ENCODE measurements at regions not wholly inside any gene's neighbourhood (a gene's known extent, or its start where the extent isn't known, plus 50 kb on each side); places are given as distances from the start of the nearest gene placed in this dataset.

DNA sequence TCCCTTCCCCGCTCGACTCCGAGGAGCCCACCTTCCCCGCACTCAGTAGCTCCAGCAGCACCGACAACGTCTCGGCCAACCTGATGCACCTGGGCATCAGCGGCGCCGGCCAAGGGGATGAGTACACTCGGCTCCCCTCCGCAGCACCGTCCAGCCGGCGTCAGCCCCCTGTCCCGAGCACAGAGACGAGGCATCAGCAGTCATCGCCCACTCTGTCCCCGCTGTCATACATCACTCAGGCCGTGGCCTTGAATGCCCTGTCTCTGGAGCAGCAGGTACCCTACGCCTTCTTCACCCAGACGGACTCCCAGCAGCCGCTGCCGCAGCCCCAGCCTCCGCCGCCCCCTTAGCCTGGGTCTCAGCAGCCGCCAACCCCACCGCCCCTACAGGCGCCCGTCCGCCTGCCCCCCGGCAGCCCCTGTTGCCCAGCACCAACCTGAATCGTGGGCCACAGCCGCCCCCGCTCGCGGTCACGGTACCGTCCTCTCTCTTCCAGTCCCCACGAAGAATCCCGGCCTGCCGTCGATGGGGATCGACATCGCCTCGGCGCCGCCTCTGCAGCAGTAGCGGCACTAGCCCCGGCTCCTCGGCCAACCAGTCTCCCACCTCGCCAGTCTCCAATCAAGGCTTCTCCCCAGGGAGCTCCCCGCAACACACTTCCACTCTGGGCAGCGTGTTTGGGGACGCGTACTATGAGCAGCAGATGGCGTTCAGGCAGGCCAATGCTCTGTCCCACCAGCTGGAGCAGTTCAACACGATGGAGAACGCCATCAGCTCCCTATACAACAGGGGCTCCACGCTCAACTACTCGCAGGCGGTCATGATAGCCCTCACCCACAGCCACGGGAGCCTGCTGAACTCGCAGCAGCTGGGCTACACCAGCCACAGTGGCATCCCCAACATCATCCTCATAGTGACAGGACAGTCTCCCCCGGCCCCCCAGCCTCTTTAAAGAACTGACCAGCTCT is 1195.9 kb upstream of the CHAC2 start:
- Histone ChIP-seq H3K27me3 (ENCODE audit: control insufficient read depth, extremely low read depth, insufficient read depth, low read length) (no peaks in the 10 kb centered on the region), H3K9me3 (ENCODE audit: control insufficient read depth, low read depth, low read length) (no peaks in the 10 kb centered on the region), H3K79me2 (ENCODE audit: control insufficient read depth, insufficient read depth, low read length) (no peaks in the 10 kb centered on the region), H3K36me3 (ENCODE audit: control insufficient read depth in 2 of 2, extremely low read depth in 1 of 2, insufficient read depth in 2 of 2, low read length in 2 of 2) (no peaks in the 10 kb centered on the region), H3K9me1 (ENCODE audit: control insufficient read depth, extremely low read depth, insufficient read depth, low read length) (no peaks in the 10 kb centered on the region), H3K4me2 (ENCODE audit: control insufficient read depth, extremely low read depth, insufficient read depth, low read depth, low read length) (no peak overlapping the region), H4K20me1 (ENCODE audit: control insufficient read depth, extremely low read depth, insufficient read depth, low read length) (no peaks in the 10 kb centered on the region), H3K9ac (ENCODE audit: control insufficient read depth, extremely low read depth, insufficient read depth, low read length) (no peak overlapping the region), H3K4me1 (ENCODE audit: control insufficient read depth, extremely low read depth, insufficient read depth, low read length) (no peaks in the 10 kb centered on the region), H3K27ac (ENCODE audit: control insufficient read depth, insufficient read depth, low read length) (no peak overlapping the region), H3K4me3 (ENCODE audit: control insufficient read depth in 2 of 3, extremely low read depth in 1 of 3, insufficient read depth in 2 of 3, low read depth in 1 of 3, low read length in 3 of 3) (no peak overlapping the region), H2AFZ (ENCODE audit: control insufficient read depth, low read length) (no peak overlapping the region)
- TF ChIP-seq, protein P1, sequence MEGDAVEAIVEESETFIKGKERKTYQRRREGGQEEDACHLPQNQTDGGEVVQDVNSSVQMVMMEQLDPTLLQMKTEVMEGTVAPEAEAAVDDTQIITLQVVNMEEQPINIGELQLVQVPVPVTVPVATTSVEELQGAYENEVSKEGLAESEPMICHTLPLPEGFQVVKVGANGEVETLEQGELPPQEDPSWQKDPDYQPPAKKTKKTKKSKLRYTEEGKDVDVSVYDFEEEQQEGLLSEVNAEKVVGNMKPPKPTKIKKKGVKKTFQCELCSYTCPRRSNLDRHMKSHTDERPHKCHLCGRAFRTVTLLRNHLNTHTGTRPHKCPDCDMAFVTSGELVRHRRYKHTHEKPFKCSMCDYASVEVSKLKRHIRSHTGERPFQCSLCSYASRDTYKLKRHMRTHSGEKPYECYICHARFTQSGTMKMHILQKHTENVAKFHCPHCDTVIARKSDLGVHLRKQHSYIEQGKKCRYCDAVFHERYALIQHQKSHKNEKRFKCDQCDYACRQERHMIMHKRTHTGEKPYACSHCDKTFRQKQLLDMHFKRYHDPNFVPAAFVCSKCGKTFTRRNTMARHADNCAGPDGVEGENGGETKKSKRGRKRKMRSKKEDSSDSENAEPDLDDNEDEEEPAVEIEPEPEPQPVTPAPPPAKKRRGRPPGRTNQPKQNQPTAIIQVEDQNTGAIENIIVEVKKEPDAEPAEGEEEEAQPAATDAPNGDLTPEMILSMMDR (optimal IDR thresholded peaks at IDR 0.05 in 1 of 3, IDR thresholded peaks at IDR 0.05 in 1 of 3, conservative IDR thresholded peaks at IDR 0.05 in 1 of 3; ENCODE audit: extremely low read depth in 1 of 3, insufficient read depth in 2 of 3, low read length in 3 of 3): no peak
- no peak for TF ChIP-seq EZH2 (IDR thresholded peaks at IDR 0.05; ENCODE audit: low read length)
- no peak for DNase-seq (ENCODE audit: low read depth, low spot score)
- dilution Hi-C loops (cut with MboI; ENCODE audit: extremely low pct_ligation_motif_present, low sequenced_read_pairs): no loop called here
- FAIRE-seq: no peak

- no peaks in the 10 kb centered on the region for H3K9me1 ChIP-seq (ENCODE audit: control insufficient read depth, extremely low read depth, insufficient read depth, low read length)
- no peaks in the 10 kb centered on the region for H4K20me1 ChIP-seq (ENCODE audit: control insufficient read depth, extremely low read depth, insufficient read depth, low read length)
- dilution Hi-C loops (cut with MboI; ENCODE audit: extremely low pct_ligation_motif_present, low sequenced_read_pairs): no loop called here
- no peaks in the 10 kb centered on the region for H3K27me3 ChIP-seq (ENCODE audit: control insufficient read depth, extremely low read depth, insufficient read depth, low read length)
- H3K4me3 ChIP-seq (ENCODE audit: control insufficient read depth in 2 of 3, extremely low read depth in 1 of 3, insufficient read depth in 2 of 3, low read depth in 1 of 3, low read length in 3 of 3): no peak overlapping the region
- TF ChIP-seq, protein P1 (optimal IDR thresholded peaks at IDR 0.05 in 1 of 3, IDR thresholded peaks at IDR 0.05 in 1 of 3, conservative IDR thresholded peaks at IDR 0.05 in 1 of 3; ENCODE audit: extremely low read depth in 1 of 3, insufficient read depth in 2 of 3, low read length in 3 of 3): no peak
- no peak for TF ChIP-seq EZH2 (IDR thresholded peaks at IDR 0.05; ENCODE audit: low read length)
- DNase-seq (ENCODE audit: low read depth, low spot score): no peak
- no peaks in the 10 kb centered on the region for H3K9me3 ChIP-seq (ENCODE audit: control insufficient read depth, low read depth, low read length)
- no peak overlapping the region for H2AFZ ChIP-seq (ENCODE audit: control insufficient read depth, low read length)
- no peak overlapping the region for H3K4me2 ChIP-seq (ENCODE audit: control insufficient read depth, extremely low read depth, insufficient read depth, low read depth, low read length)
- no peaks in the 10 kb centered on the region for H3K79me2 ChIP-seq (ENCODE audit: control insufficient read depth, insufficient read depth, low read length)
- H3K36me3 ChIP-seq (ENCODE audit: control insufficient read depth in 2 of 2, extremely low read depth in 1 of 2, insufficient read depth in 2 of 2, low read length in 2 of 2): no peaks in the 10 kb centered on the region
- no peaks in the 10 kb centered on the region for H3K4me1 ChIP-seq (ENCODE audit: control insufficient read depth, extremely low read depth, insufficient read depth, low read length)
- H3K9ac ChIP-seq (ENCODE audit: control insufficient read depth, extremely low read depth, insufficient read depth, low read length): no peak overlapping the region
- no peak overlapping the region for H3K27ac ChIP-seq (ENCODE audit: control insufficient read depth, insufficient read depth, low read length)
- no peak for FAIRE-seq
Observed at GRCh38 chr2:52570716-52571115, 1196.9 kb upstream of the CHAC2 start.
